Kidney capillary endothelial cell (primary cell): ENCODE measurements at regions not wholly inside any gene's neighbourhood (a gene's known extent, or its start where the extent isn't known, plus 50 kb on each side); places are given as distances from the start of the nearest gene placed in this dataset.

Experiments
- DNase-seq: peaks from one replicate; pipeline ENCODE4 v3.0.0-alpha.2; 2018; ENCODE audit warnings: low spot score

- no peak for DNase-seq
These were observed 50.4 kb upstream of the F3 start for GRCh38 chr1:94591823-94592570.
